Naive thymus-derived CD4-positive, alpha-beta T cell (primary cell): ENCODE measurements at regions not wholly inside any gene's neighbourhood (a gene's known extent, or its start where the extent isn't known, plus 50 kb on each side); places are given as distances from the start of the nearest gene placed in this dataset.
"Not testable (repeated sequence)": the region's sequence is repeated elsewhere in the genome, so short reads cannot be mapped to it uniquely, and the experiment has no call there.

Experiments used
- ATAC-seq: fragments of 150-1000 bp; cut with Tn5 transposase; 2 replicates; pipeline ENCODE4 v1.10.0; 2021; ENCODE audit warnings: mild to moderate bottlenecking, moderate library complexity
- CTCF ChIA-PET: fragments of 350-600 bp; sonication (Branson Sonifier 250); formaldehyde crosslinking; loops from one replicate; lab custom pipeline; 2021; ENCODE audit warnings: antibody characterized with exemption; lab: Charles Lee
- POLR2A ChIA-PET: fragments of 350-600 bp; sonication (Branson Sonifier 250); formaldehyde crosslinking; loops from one replicate; lab custom pipeline; 2021; ENCODE audit warnings: antibody characterized with exemption, inconsistent platforms; lab: Charles Lee
- DNase-seq, 9 donors: peaks; one replicate each; pipeline versions ENCODE4 v3.0.0 to v3.0.0-alpha.2; 2020 to 2022; ENCODE audit warnings: mixed read lengths in 1 of 9
- H3K27ac ChIP-seq: one replicate; pipeline ENCODE4 v1.7.0; 2013; ENCODE audit warnings: mild to moderate bottlenecking, low read depth, low read length, moderate library complexity
- H3K27me3 ChIP-seq, 2 donors: one replicate each; pipeline ENCODE4 v1.7.0; 2013; ENCODE audit warnings: low read length in 2 of 2, mild to moderate bottlenecking in 2 of 2, moderate library complexity in 2 of 2; ENCODE audit not compliant: control insufficient read depth in 2 of 2, insufficient read depth in 2 of 2
- H3K36me3 ChIP-seq, 3 experiments: 1 replicate in 2 of 3; 2 replicates in 1 of 3; pipeline ENCODE4 v1.7.0; 2013; ENCODE audit warnings: low read length in 3 of 3, mild to moderate bottlenecking in 3 of 3, moderate library complexity in 1 of 3; ENCODE audit not compliant: insufficient read depth in 3 of 3, control insufficient read depth in 2 of 3
- H3K4me1 ChIP-seq, 2 donors: one replicate each; pipeline ENCODE4 v1.7.0; 2013; ENCODE audit warnings: low read length in 2 of 2, mild to moderate bottlenecking in 2 of 2, moderate library complexity in 1 of 2; ENCODE audit not compliant: control insufficient read depth in 2 of 2, insufficient read depth in 2 of 2
- H3K4me3 ChIP-seq: 2 replicates; pipeline ENCODE4 v1.7.0; 2013; ENCODE audit warnings: mild to moderate bottlenecking, low read length
- H3K9me3 ChIP-seq, 3 experiments: 1 replicate in 2 of 3; 2 replicates in 1 of 3; pipeline ENCODE4 v1.7.0; 2013; ENCODE audit warnings: low read length in 3 of 3; ENCODE audit not compliant: control insufficient read depth in 2 of 3
- H3K27ac Mint-ChIP-seq, 9 donors: one replicate each; pipeline ENCODE4 v1.8.0; 2020 to 2022; ENCODE audit warnings: mixed read lengths in 9 of 9, mild to moderate bottlenecking in 8 of 9, moderate library complexity in 5 of 9, inconsistent platforms in 2 of 9
- H3K27me3 Mint-ChIP-seq, 5 donors: one replicate each; pipeline ENCODE4 v1.8.0; 2021 to 2022; ENCODE audit warnings: mixed read lengths in 5 of 5, mild to moderate bottlenecking in 1 of 5
- H3K36me3 Mint-ChIP-seq, 5 donors: one replicate each; pipeline ENCODE4 v1.8.0; 2020 to 2022; ENCODE audit warnings: mixed read lengths in 5 of 5, mild to moderate bottlenecking in 3 of 5, inconsistent platforms in 1 of 5
- H3K4me1 Mint-ChIP-seq, 7 donors: one replicate each; pipeline ENCODE4 v1.8.0; 2020 to 2022; ENCODE audit warnings: mixed read lengths in 7 of 7, mild to moderate bottlenecking in 3 of 7, inconsistent platforms in 1 of 7
- H3K4me3 Mint-ChIP-seq, 10 donors: one replicate each; pipeline ENCODE4 v1.8.0; 2020 to 2022; ENCODE audit warnings: mild to moderate bottlenecking in 10 of 10, mixed read lengths in 10 of 10, moderate library complexity in 6 of 10, inconsistent platforms in 2 of 10
- H3K9me3 Mint-ChIP-seq, 11 donors: one replicate each; pipeline ENCODE4 v1.8.0; 2020 to 2022; ENCODE audit warnings: mixed read lengths in 11 of 11, mild to moderate bottlenecking in 4 of 11, inconsistent platforms in 1 of 11, moderate library complexity in 1 of 11
- intact Hi-C, 2 donors: fragments of 100-400 bp; cut with micrococcal nuclease; formaldehyde crosslinking; loops; one replicate each; pipeline ENCODE4 v1.15.1; 2023

DNA sequence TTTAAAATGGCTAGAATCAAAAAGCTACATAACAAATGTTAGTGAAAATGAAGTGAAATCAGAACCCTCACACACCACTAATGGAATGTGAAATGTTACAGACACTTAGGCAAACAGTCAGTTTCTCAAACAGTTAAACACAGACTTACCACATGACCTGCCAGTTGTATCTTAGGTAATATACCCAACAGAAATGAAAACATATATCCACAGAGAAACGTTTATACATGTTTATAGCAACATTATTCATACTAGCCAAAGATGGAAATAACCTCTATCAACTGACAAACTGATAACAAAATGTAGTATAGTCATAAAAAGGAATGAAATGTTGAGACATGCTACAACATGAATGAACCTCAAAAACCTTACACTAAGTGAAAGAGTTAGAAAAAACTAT, 131.5 kb upstream of the TRPC6 start:
- Histone ChIP-seq H3K36me3 (no peaks in the 10 kb centered on the region), H3K4me3 (no peak overlapping the region), H3K4me1 (no peaks in the 10 kb centered on the region), H3K9me3 (no peaks in the 10 kb centered on the region), H3K27me3 (no peaks in the 10 kb centered on the region), H3K27ac (no peak overlapping the region)
- ATAC-seq = no peak
- intact Hi-C loops = no loop called here
- no peak for DNase-seq
- Mint-ChIP-seq H3K27ac (no peak overlapping the region), H3K36me3 (no peaks in the 10 kb centered on the region), H3K4me1 (no peaks in the 10 kb centered on the region), H3K27me3 (no peaks in the 10 kb centered on the region), H3K4me3 (no peak overlapping the region), H3K9me3 (peaks cover 0 to 34% (median 8%) of the 10 kb centered on the region in 11 donors)
- ChIA-PET CTCF (no interaction called here), POLR2A (no interaction called here)

GRCh38 chr11:101707477-101707876, 123.7 kb upstream of the TRPC6 start:
- Mint-ChIP-seq H3K27me3 (peaks cover 0 to 13% (median 0%) of the 10 kb centered on the region in 5 donors), H3K4me3 (no peak overlapping the region), H3K4me1 (no peaks in the 10 kb centered on the region), H3K36me3 (peaks cover 0 to 4% (median 0%) of the 10 kb centered on the region in 5 donors), H3K27ac (no peak overlapping the region), H3K9me3 (peaks cover 0 to 20% (median 6%) of the 10 kb centered on the region in 11 donors)
- Histone ChIP-seq H3K4me1 (no peaks in the 10 kb centered on the region), H3K4me3 (no peak overlapping the region), H3K27me3 (no peaks in the 10 kb centered on the region), H3K36me3 (no peaks in the 10 kb centered on the region), H3K9me3 (no peaks in the 10 kb centered on the region), H3K27ac (no peak overlapping the region)
- intact Hi-C loops = no loop called here
- CTCF ChIA-PET = no interaction called here
- POLR2A ChIA-PET = no interaction called here
- DNase-seq (no peak), ATAC-seq (no peak)

- Histone ChIP-seq H3K27ac (no peak overlapping the region), H3K4me1 (no peaks in the 10 kb centered on the region), H3K27me3 (no peaks in the 10 kb centered on the region), H3K36me3 (no peaks in the 10 kb centered on the region), H3K4me3 (no peak overlapping the region), H3K9me3 (no peaks in the 10 kb centered on the region)
- ChIA-PET CTCF (no interaction called here), POLR2A (no interaction called here)
- H3K9me3 Mint-ChIP-seq = peaks cover 0 to 11% (median 4%) of the 10 kb centered on the region in 11 donors
- ATAC-seq (no peak), DNase-seq (no peak)
- intact Hi-C loops = no loop called here
- H3K4me3 Mint-ChIP-seq = no peak overlapping the region
- H3K4me1 Mint-ChIP-seq = no peaks in the 10 kb centered on the region
- H3K36me3 Mint-ChIP-seq = peaks cover 0 to 4% (median 0%) of the 10 kb centered on the region in 5 donors
- H3K27me3 Mint-ChIP-seq = peaks cover 0 to 13% (median 0%) of the 10 kb centered on the region in 5 donors
- H3K27ac Mint-ChIP-seq = no peak overlapping the region
These were observed 122.7 kb upstream of the TRPC6 start for GRCh38 chr11:101706541-101706940.

GRCh38 chr11:101705972-101706371, 122.2 kb upstream of the TRPC6 start:
- Histone ChIP-seq H3K9me3 (no peaks in the 10 kb centered on the region), H3K27me3 (no peaks in the 10 kb centered on the region), H3K4me1 (no peaks in the 10 kb centered on the region), H3K36me3 (no peaks in the 10 kb centered on the region), H3K27ac (no peak overlapping the region), H3K4me3 (no peak overlapping the region)
- Mint-ChIP-seq H3K9me3 (peaks cover 0 to 8% (median 4%) of the 10 kb centered on the region in 11 donors), H3K36me3 (peaks cover 0 to 4% (median 0%) of the 10 kb centered on the region in 5 donors), H3K27ac (peak overlapping the region in 1 of 9 donors; percentile 13), H3K4me1 (no peaks in the 10 kb centered on the region), H3K4me3 (no peak overlapping the region), H3K27me3 (peaks cover 0 to 13% (median 0%) of the 10 kb centered on the region in 5 donors)
- intact Hi-C loops = no loop called here
- CTCF ChIA-PET = no interaction called here
- DNase-seq = no peak
- ATAC-seq = no peak
- POLR2A ChIA-PET = no interaction called here

DNA sequence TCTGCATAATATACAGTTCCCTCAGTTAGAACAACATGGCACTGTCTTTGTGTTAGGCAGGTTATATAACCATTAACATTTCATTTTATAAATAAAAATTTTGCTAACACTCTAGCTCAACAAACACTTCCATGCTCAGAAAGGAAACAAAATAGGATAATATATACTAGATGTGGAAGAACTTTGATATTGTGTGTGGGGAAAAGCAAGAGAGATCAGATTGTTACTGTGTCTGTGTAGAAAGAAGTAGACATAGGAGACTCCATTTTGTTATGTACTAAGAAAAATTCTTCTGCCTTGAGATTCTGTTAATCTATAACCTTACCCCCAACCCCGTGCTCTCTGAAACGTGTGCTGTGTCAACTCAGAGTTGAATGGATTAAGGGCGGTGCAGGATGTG, 111.1 kb upstream of the TRPC6 start:
- H3K4me1 ChIP-seq, H3K36me3 ChIP-seq, H3K27ac ChIP-seq, DNase-seq, ATAC-seq, H3K27ac Mint-ChIP-seq, intact Hi-C loops, H3K4me3 Mint-ChIP-seq, H3K4me1 Mint-ChIP-seq, H3K27me3 Mint-ChIP-seq, H3K9me3 ChIP-seq, H3K4me3 ChIP-seq, H3K36me3 Mint-ChIP-seq, H3K27me3 ChIP-seq, CTCF ChIA-PET, POLR2A ChIA-PET: not testable (repeated sequence)
- H3K9me3 Mint-ChIP-seq = peaks cover 0 to 14% (median 3%) of the 10 kb centered on the region in 11 donors

GRCh38 chr11:101692980-101693379, 109.2 kb upstream of the TRPC6 start:
- Mint-ChIP-seq H3K9me3 (peaks cover 0 to 25% (median 9%) of the 10 kb centered on the region in 11 donors), H3K4me1 (no peaks in the 10 kb centered on the region), H3K27me3 (no peaks in the 10 kb centered on the region), H3K27ac (no peak overlapping the region), H3K4me3 (no peak overlapping the region), H3K36me3 (no peaks in the 10 kb centered on the region)
- Histone ChIP-seq H3K9me3 (no peaks in the 10 kb centered on the region), H3K4me3 (no peak overlapping the region), H3K36me3 (no peaks in the 10 kb centered on the region), H3K27me3 (no peaks in the 10 kb centered on the region), H3K4me1 (no peaks in the 10 kb centered on the region), H3K27ac (no peak overlapping the region)
- no peak for DNase-seq
- ChIA-PET POLR2A (no interaction called here), CTCF (no interaction called here)
- intact Hi-C loops = no loop called here
- no peak for ATAC-seq

GRCh38 chr11:101686514-101686913, 102.7 kb upstream of the TRPC6 start:
- no peaks in the 10 kb centered on the region for H3K9me3 ChIP-seq
- Mint-ChIP-seq H3K27ac (no peak overlapping the region), H3K36me3 (no peaks in the 10 kb centered on the region), H3K4me1 (no peaks in the 10 kb centered on the region), H3K27me3 (no peaks in the 10 kb centered on the region), H3K4me3 (no peak overlapping the region), H3K9me3 (peaks cover 4 to 42% (median 14%) of the 10 kb centered on the region in 11 donors)
- H3K27me3 ChIP-seq = no peaks in the 10 kb centered on the region
- no peaks in the 10 kb centered on the region for H3K4me1 ChIP-seq
- no peak overlapping the region for H3K4me3 ChIP-seq
- intact Hi-C loops = no loop called here
- no peaks in the 10 kb centered on the region for H3K36me3 ChIP-seq
- ChIA-PET CTCF (no interaction called here), POLR2A (no interaction called here)
- ATAC-seq (no peak), DNase-seq (no peak)
- no peak overlapping the region for H3K27ac ChIP-seq
